Stimulated activated CD8-positive, alpha-beta memory T cell treated with anti-CD3 and anti-CD28 coated beads, Interleukin-15, amount 100 ng/mL, for 48 hours (primary cell): ENCODE measurements at regions not wholly inside any gene's neighbourhood (a gene's known extent, or its start where the extent isn't known, plus 50 kb on each side); places are given as distances from the start of the nearest gene placed in this dataset.

ENCODE experiments used
- DNase-seq, 2 donors: peaks; one replicate each; pipeline ENCODE4 v3.0.0-alpha.2; 2020; ENCODE audit warnings: low read depth in 2 of 2

GRCh38 chr9:120009856-120010255, 570.1 kb downstream of the CDK5RAP2 start:
- no peak for DNase-seq

- no peak for DNase-seq
Observed at GRCh38 chr9:120001536-120001935, 578.4 kb downstream of the CDK5RAP2 start.

GRCh38 chr9:119998614-119999013, 581.4 kb downstream of the CDK5RAP2 start:
- no peak for DNase-seq

GRCh38 chr9:119991797-119992196, 588.2 kb downstream of the CDK5RAP2 start:
- no peak for DNase-seq

- no peak for DNase-seq
Observed at GRCh38 chr9:119986713-119987112, 593.3 kb downstream of the CDK5RAP2 start.

- no peak for DNase-seq
Observed at GRCh38 chr9:119986205-119986604, 593.8 kb downstream of the CDK5RAP2 start.

- DNase-seq: no peak
Observed at GRCh38 chr9:119974026-119974425, 604.8 kb upstream of the BRINP1 start.

- DNase-seq: peak; percentile 11 to 13
Observed at GRCh38 chr9:119968836-119969707, 599.8 kb upstream of the BRINP1 start.

GRCh38 chr9:119967867-119968535, 598.8 kb upstream of the BRINP1 start:
- no peak for DNase-seq

- no peak for DNase-seq
Observed at GRCh38 chr9:119963798-119964372, 594.6 kb upstream of the BRINP1 start.

GRCh38 chr9:119963258-119963797, 594.1 kb upstream of the BRINP1 start:
- DNase-seq: no peak

GRCh38 chr9:119961774-119962424, 592.7 kb upstream of the BRINP1 start:
- no peak for DNase-seq

- no peak for DNase-seq
Observed at GRCh38 chr9:119959846-119960545, 590.8 kb upstream of the BRINP1 start.

GRCh38 chr9:119956111-119956510, 586.9 kb upstream of the BRINP1 start:
- no peak for DNase-seq

- no peak for DNase-seq
Observed at GRCh38 chr9:119955276-119955675, 586.0 kb upstream of the BRINP1 start.

- no peak for DNase-seq
Observed at GRCh38 chr9:119951591-119951990, 582.4 kb upstream of the BRINP1 start.

- no peak for DNase-seq
Observed at GRCh38 chr9:119951090-119951489, 581.9 kb upstream of the BRINP1 start.

GRCh38 chr9:119945686-119946085, 576.5 kb upstream of the BRINP1 start:
- DNase-seq: no peak

- DNase-seq: no peak
Observed at GRCh38 chr9:119941091-119941490, 571.9 kb upstream of the BRINP1 start.

GRCh38 chr9:119938871-119939270, 569.6 kb upstream of the BRINP1 start:
- DNase-seq: no peak

GRCh38 chr9:119934497-119934896, 565.3 kb upstream of the BRINP1 start:
- DNase-seq: no peak
